Sigmoid colon (tissue), 6 donors: ENCODE measurements at regions not wholly inside any gene's neighbourhood (a gene's known extent, or its start where the extent isn't known, plus 50 kb on each side); places are given as distances from the start of the nearest gene placed in this dataset.

ENCODE experiments used
- DNase-seq: peaks from one replicate; pipeline ENCODE4 v3.0.0-alpha.2; 2019
- H3K27ac ChIP-seq, 4 donors: fragments of 200-600 bp; sonication (generic); one replicate each; pipeline ENCODE4 v1.5.1; 2016 to 2019; ENCODE audit warnings: mild to moderate bottlenecking in 1 of 4
- H3K27me3 ChIP-seq, 3 donors: fragments of 200-600 bp; sonication (generic); one replicate each; pipeline ENCODE4 v1.5.1; 2019; ENCODE audit warnings: mild to moderate bottlenecking in 1 of 3
- H3K36me3 ChIP-seq, 4 donors: fragments of 200-600 bp; sonication (generic); one replicate each; pipeline ENCODE4 v1.5.1; 2016 to 2019
- H3K4me1 ChIP-seq, 4 donors: fragments of 200-600 bp; sonication (generic); one replicate each; pipeline ENCODE4 v1.5.1; 2017 to 2019
- H3K4me3 ChIP-seq, 4 donors: fragments of 200-600 bp; sonication (generic); one replicate each; pipeline ENCODE4 v1.5.1; 2017 to 2019; ENCODE audit warnings: mild to moderate bottlenecking in 2 of 4, moderate library complexity in 1 of 4
- H3K9me3 ChIP-seq, 4 donors: fragments of 200-600 bp in 3 of 4; sonication (generic) in 3 of 4; one replicate each; pipeline versions ENCODE4 v1.5.1 to v1.6.1; 2013 to 2019
- EP300 ChIP-seq, 4 donors: sonication (generic); formaldehyde crosslinking; IDR thresholded peaks; one replicate each; pipeline ENCODE4 v1.6.1; 2017; ENCODE audit warnings: antibody characterized with exemption in 4 of 4
- POLR2A ChIP-seq, 2 donors: fragments of 450-650 bp; IDR thresholded peaks; one replicate each; pipeline ENCODE4 v1.6.1; 2016; ENCODE audit warnings: antibody characterized with exemption in 2 of 2, mild to moderate bottlenecking in 2 of 2, moderate library complexity in 2 of 2
- POLR2AphosphoS5 ChIP-seq, 4 donors: sonication (generic); formaldehyde crosslinking; IDR thresholded peaks; one replicate each; pipeline ENCODE4 v1.6.1; 2017; ENCODE audit warnings: antibody characterized with exemption in 4 of 4
- WGBS, 2 donors: extraction: QIAGEN DNeasy Blood & Tissue Kit; methylation state at CpG; one replicate each; pipeline ENCODE4 v1.1.7; 2013; 5-methylcytosine and 5-hydroxymethylcytosine counted together
- intact Hi-C: fragments of 100-400 bp; cut with DNase I; formaldehyde crosslinking; loops from one replicate; pipeline ENCODE4 v1.15.1; 2023
- TF ChIP-seq, protein P1 (sequence below), 4 experiments: fragments of 450-650 bp in 3 of 4; fragments of 200-600 bp in 1 of 4; IDR thresholded peaks; one replicate each; pipeline ENCODE4 v1.5.1; 2016 to 2019; ENCODE audit warnings: antibody characterized with exemption in 4 of 4, mild to moderate bottlenecking in 3 of 4, moderate library complexity in 2 of 4
- donor health status: healthy with polysubstance abuse.
- donor health status: healthy.

- TF ChIP-seq, protein P1, sequence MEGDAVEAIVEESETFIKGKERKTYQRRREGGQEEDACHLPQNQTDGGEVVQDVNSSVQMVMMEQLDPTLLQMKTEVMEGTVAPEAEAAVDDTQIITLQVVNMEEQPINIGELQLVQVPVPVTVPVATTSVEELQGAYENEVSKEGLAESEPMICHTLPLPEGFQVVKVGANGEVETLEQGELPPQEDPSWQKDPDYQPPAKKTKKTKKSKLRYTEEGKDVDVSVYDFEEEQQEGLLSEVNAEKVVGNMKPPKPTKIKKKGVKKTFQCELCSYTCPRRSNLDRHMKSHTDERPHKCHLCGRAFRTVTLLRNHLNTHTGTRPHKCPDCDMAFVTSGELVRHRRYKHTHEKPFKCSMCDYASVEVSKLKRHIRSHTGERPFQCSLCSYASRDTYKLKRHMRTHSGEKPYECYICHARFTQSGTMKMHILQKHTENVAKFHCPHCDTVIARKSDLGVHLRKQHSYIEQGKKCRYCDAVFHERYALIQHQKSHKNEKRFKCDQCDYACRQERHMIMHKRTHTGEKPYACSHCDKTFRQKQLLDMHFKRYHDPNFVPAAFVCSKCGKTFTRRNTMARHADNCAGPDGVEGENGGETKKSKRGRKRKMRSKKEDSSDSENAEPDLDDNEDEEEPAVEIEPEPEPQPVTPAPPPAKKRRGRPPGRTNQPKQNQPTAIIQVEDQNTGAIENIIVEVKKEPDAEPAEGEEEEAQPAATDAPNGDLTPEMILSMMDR (IDR thresholded peaks at IDR 0.05): no peak
- TF ChIP-seq EP300 (IDR thresholded peaks at IDR 0.05): no peak
- TF ChIP-seq POLR2A (IDR thresholded peaks at IDR 0.05): no peak
- TF ChIP-seq POLR2AphosphoS5 (IDR thresholded peaks at IDR 0.05): no peak
- DNase-seq: no peak
- Histone ChIP-seq H3K27ac (no peak overlapping the region), H3K4me1 (no peaks in the 10 kb centered on the region), H3K27me3 (no peaks in the 10 kb centered on the region), H3K36me3 (no peaks in the 10 kb centered on the region), H3K9me3 (no peaks in the 10 kb centered on the region), H3K4me3 (no peak overlapping the region)
- intact Hi-C loops: no loop called here
- 9 to 40% methylated on average over 4 of the region's 4 CpGs for WGBS, 2 donors
These were observed 395.9 kb downstream of the TFEC start for GRCh38 chr7:115634633-115635032.

- no peaks in the 10 kb centered on the region for H3K9me3 ChIP-seq
- H3K4me3 ChIP-seq: no peak overlapping the region
- intact Hi-C loops: no loop called here
- 92 to 95% methylated on average over 5 of the region's 5 CpGs for WGBS, 2 donors
- no peak for DNase-seq
- H3K4me1 ChIP-seq: no peaks in the 10 kb centered on the region
- no peak overlapping the region for H3K27ac ChIP-seq
- H3K27me3 ChIP-seq: no peaks in the 10 kb centered on the region
- TF ChIP-seq POLR2A (IDR thresholded peaks at IDR 0.05) (no peak), EP300 (IDR thresholded peaks at IDR 0.05) (no peak), POLR2AphosphoS5 (IDR thresholded peaks at IDR 0.05) (no peak)
- TF ChIP-seq, protein P1 (IDR thresholded peaks at IDR 0.05): no peak
- H3K36me3 ChIP-seq: no peaks in the 10 kb centered on the region
These were observed 397.9 kb downstream of the TFEC start for GRCh38 chr7:115632636-115633035.

GRCh38 chr7:115631782-115632181 is 398.8 kb downstream of the TFEC start:
- H3K4me1 ChIP-seq: no peaks in the 10 kb centered on the region
- H3K36me3 ChIP-seq: no peaks in the 10 kb centered on the region
- 73 to 75% methylated on average over 6 of the region's 6 CpGs for WGBS, 2 donors
- no peak overlapping the region for H3K4me3 ChIP-seq
- TF ChIP-seq POLR2A (IDR thresholded peaks at IDR 0.05): no peak
- TF ChIP-seq, protein P1 (IDR thresholded peaks at IDR 0.05): no peak
- no peak for TF ChIP-seq POLR2AphosphoS5 (IDR thresholded peaks at IDR 0.05)
- TF ChIP-seq EP300 (IDR thresholded peaks at IDR 0.05): no peak
- no peak for DNase-seq
- no peaks in the 10 kb centered on the region for H3K27me3 ChIP-seq
- intact Hi-C loops: no loop called here
- no peak overlapping the region for H3K27ac ChIP-seq
- H3K9me3 ChIP-seq: no peaks in the 10 kb centered on the region

DNA sequence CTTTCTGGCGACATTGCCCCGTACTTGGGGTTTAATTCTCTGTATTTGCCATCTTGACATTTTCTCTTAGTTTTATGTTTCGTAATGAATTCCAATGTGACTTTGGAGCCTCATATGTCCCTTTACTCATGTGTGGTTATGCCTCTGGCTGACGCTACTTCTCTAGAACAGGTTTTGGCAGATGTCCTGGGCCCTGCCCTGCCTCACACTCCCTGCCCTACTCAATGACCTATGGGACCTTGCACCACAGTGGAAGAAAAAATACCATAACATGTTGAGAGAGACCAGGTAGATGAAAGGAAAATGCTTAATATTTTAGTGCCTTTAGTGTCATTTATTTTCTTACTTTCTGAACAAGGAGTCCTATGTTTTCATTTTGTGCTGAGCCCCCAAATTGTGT is 400.5 kb downstream of the TFEC start:
- H3K27me3 ChIP-seq: no peaks in the 10 kb centered on the region
- no peak for DNase-seq
- H3K9me3 ChIP-seq: no peaks in the 10 kb centered on the region
- no peak for TF ChIP-seq POLR2AphosphoS5 (IDR thresholded peaks at IDR 0.05)
- TF ChIP-seq, protein P1 (IDR thresholded peaks at IDR 0.05): no peak
- TF ChIP-seq EP300 (IDR thresholded peaks at IDR 0.05): no peak
- TF ChIP-seq POLR2A (IDR thresholded peaks at IDR 0.05): no peak
- H3K36me3 ChIP-seq: no peaks in the 10 kb centered on the region
- H3K27ac ChIP-seq: no peak overlapping the region
- H3K4me1 ChIP-seq: no peaks in the 10 kb centered on the region
- intact Hi-C loops: no loop called here
- no peak overlapping the region for H3K4me3 ChIP-seq
- WGBS, 2 donors: 87 to 91% methylated on average over 4 of the region's 4 CpGs

GRCh38 chr7:115618676-115619075 is 411.9 kb downstream of the TFEC start:
- H3K27ac ChIP-seq: no peak overlapping the region
- H3K36me3 ChIP-seq: no peaks in the 10 kb centered on the region
- H3K9me3 ChIP-seq: no peaks in the 10 kb centered on the region
- DNase-seq: no peak
- intact Hi-C loops: no loop called here
- H3K4me1 ChIP-seq: no peaks in the 10 kb centered on the region
- WGBS, 2 donors: 43 to 49% methylated on average over 3 of the region's 3 CpGs
- no peak overlapping the region for H3K4me3 ChIP-seq
- TF ChIP-seq POLR2A (IDR thresholded peaks at IDR 0.05) (no peak), EP300 (IDR thresholded peaks at IDR 0.05) (no peak), POLR2AphosphoS5 (IDR thresholded peaks at IDR 0.05) (no peak)
- TF ChIP-seq, protein P1 (IDR thresholded peaks at IDR 0.05): no peak
- H3K27me3 ChIP-seq: no peaks in the 10 kb centered on the region
